ENCODE measurements at regions not wholly inside any gene's neighbourhood (a gene's known extent, or its start where the extent isn't known, plus 50 kb on each side); places are given as distances from the start of the nearest gene placed in this dataset.
A peak's percentile ranks its signal among the peaks of the same experiment; 100 is the strongest.

- peaks cover 19% of the 10 kb centered on the region for H3K27me3 Mint-ChIP-seq (ENCODE audit: low read depth)
- H3K36me3 Mint-ChIP-seq (ENCODE audit: insufficient read depth in 2 of 2): no peaks in the 10 kb centered on the region
- ATAC-seq (replicated peaks in 1 of 2) (no peak), DNase-seq (no peak)
- no peaks in the 10 kb centered on the region for H3K9me3 Mint-ChIP-seq
- H3K4me3 Mint-ChIP-seq: no peak overlapping the region
- H3K27ac Mint-ChIP-seq: no peak overlapping the region
- no peaks in the 10 kb centered on the region for H3K4me1 Mint-ChIP-seq (ENCODE audit: low read depth)
These were observed 50.4 kb upstream of the GRIP2 start for GRCh38 chr3:14590569-14590968.

GRCh38 chr3:14592390-14592789 lies 52.2 kb upstream of the GRIP2 start:
- Mint-ChIP-seq H3K4me3 (no peak overlapping the region), H3K9me3 (no peaks in the 10 kb centered on the region), H3K36me3 (ENCODE audit: insufficient read depth in 2 of 2) (no peaks in the 10 kb centered on the region), H3K27me3 (ENCODE audit: low read depth) (peaks cover 28% of the 10 kb centered on the region), H3K27ac (no peak overlapping the region), H3K4me1 (ENCODE audit: low read depth) (no peaks in the 10 kb centered on the region)
- DNase-seq (no peak), ATAC-seq (replicated peaks in 1 of 2) (no peak)

GRCh38 chr3:14592836-14593235 lies 52.7 kb upstream of the GRIP2 start:
- DNase-seq: no peak
- ATAC-seq (replicated peaks in 1 of 2): no peak
- Mint-ChIP-seq H3K4me1 (ENCODE audit: low read depth) (no peaks in the 10 kb centered on the region), H3K27ac (no peak overlapping the region), H3K9me3 (no peaks in the 10 kb centered on the region), H3K4me3 (no peak overlapping the region), H3K27me3 (ENCODE audit: low read depth) (peaks cover 28% of the 10 kb centered on the region), H3K36me3 (ENCODE audit: insufficient read depth in 2 of 2) (no peaks in the 10 kb centered on the region)

- Mint-ChIP-seq H3K27ac (no peak overlapping the region), H3K4me3 (no peak overlapping the region), H3K4me1 (ENCODE audit: low read depth) (no peaks in the 10 kb centered on the region), H3K36me3 (ENCODE audit: insufficient read depth in 2 of 2) (peaks cover 0 to 2% of the 10 kb centered on the region in 2 donors), H3K9me3 (peaks cover 3 to 5% of the 10 kb centered on the region in 2 donors), H3K27me3 (ENCODE audit: low read depth) (peaks cover 42% of the 10 kb centered on the region)
- no peak for DNase-seq
- no peak for ATAC-seq (replicated peaks in 1 of 2)
These were observed 54.1 kb upstream of the GRIP2 start for GRCh38 chr3:14594234-14594633.

- no peaks in the 10 kb centered on the region for H3K4me1 Mint-ChIP-seq (ENCODE audit: low read depth)
- H3K27me3 Mint-ChIP-seq (ENCODE audit: low read depth): peaks cover 55% of the 10 kb centered on the region
- H3K4me3 Mint-ChIP-seq: no peak overlapping the region
- ATAC-seq (replicated peaks in 1 of 2) (no peak), DNase-seq (no peak)
- H3K9me3 Mint-ChIP-seq: peaks cover 3 to 5% of the 10 kb centered on the region in 2 donors
- H3K27ac Mint-ChIP-seq: no peak overlapping the region
- H3K36me3 Mint-ChIP-seq (ENCODE audit: insufficient read depth in 2 of 2): peaks cover 0 to 2% of the 10 kb centered on the region in 2 donors
These were observed 55.4 kb upstream of the GRIP2 start for GRCh38 chr3:14595561-14595960.

- peaks cover 3 to 5% of the 10 kb centered on the region in 2 donors for H3K9me3 Mint-ChIP-seq
- no peaks in the 10 kb centered on the region for H3K4me1 Mint-ChIP-seq (ENCODE audit: low read depth)
- no peak overlapping the region for H3K4me3 Mint-ChIP-seq
- DNase-seq: no peak
- H3K36me3 Mint-ChIP-seq (ENCODE audit: insufficient read depth in 2 of 2): peaks cover 0 to 2% of the 10 kb centered on the region in 2 donors
- ATAC-seq (replicated peaks in 1 of 2): no peak
- no peak overlapping the region for H3K27ac Mint-ChIP-seq
- peaks cover 62% of the 10 kb centered on the region for H3K27me3 Mint-ChIP-seq (ENCODE audit: low read depth)
These were observed 54.3 kb upstream of the CCDC174 start for GRCh38 chr3:14597266-14597665.

GRCh38 chr3:14598143-14598569 lies 53.4 kb upstream of the CCDC174 start:
- Mint-ChIP-seq H3K27ac (no peak overlapping the region), H3K4me3 (no peak overlapping the region), H3K27me3 (ENCODE audit: low read depth) (peaks cover 65% of the 10 kb centered on the region), H3K9me3 (peaks cover 3 to 5% of the 10 kb centered on the region in 2 donors), H3K36me3 (ENCODE audit: insufficient read depth in 2 of 2) (peaks cover 0 to 2% of the 10 kb centered on the region in 2 donors), H3K4me1 (ENCODE audit: low read depth) (no peaks in the 10 kb centered on the region)
- peak; percentile 73 to 91 for ATAC-seq (replicated peaks in 1 of 2)
- DNase-seq: peak; percentile 62 to 65

- ATAC-seq (replicated peaks in 1 of 2) (no peak), DNase-seq (no peak)
- peaks cover 5 to 8% of the 10 kb centered on the region in 2 donors for H3K9me3 Mint-ChIP-seq
- no peak overlapping the region for H3K27ac Mint-ChIP-seq
- H3K27me3 Mint-ChIP-seq (ENCODE audit: low read depth): peaks cover 78% of the 10 kb centered on the region
- H3K4me1 Mint-ChIP-seq (ENCODE audit: low read depth): no peaks in the 10 kb centered on the region
- H3K36me3 Mint-ChIP-seq (ENCODE audit: insufficient read depth in 2 of 2): peaks cover 4% of the 10 kb centered on the region in 2 donors
- no peak overlapping the region for H3K4me3 Mint-ChIP-seq
These were observed 52.1 kb upstream of the CCDC174 start for GRCh38 chr3:14599488-14599887.

- Mint-ChIP-seq H3K9me3 (peaks cover 5 to 8% of the 10 kb centered on the region in 2 donors), H3K27ac (no peak overlapping the region), H3K36me3 (ENCODE audit: insufficient read depth in 2 of 2) (peaks cover 4% of the 10 kb centered on the region in 2 donors), H3K4me3 (no peak overlapping the region), H3K27me3 (ENCODE audit: low read depth) (peaks cover 84% of the 10 kb centered on the region), H3K4me1 (ENCODE audit: low read depth) (no peaks in the 10 kb centered on the region)
- ATAC-seq (replicated peaks in 1 of 2) (no peak), DNase-seq (no peak)
These were observed 51.5 kb upstream of the CCDC174 start for GRCh38 chr3:14600075-14600474.

- Mint-ChIP-seq H3K27me3 (ENCODE audit: low read depth) (peaks cover 84% of the 10 kb centered on the region), H3K27ac (no peak overlapping the region), H3K4me3 (no peak overlapping the region), H3K4me1 (ENCODE audit: low read depth) (no peaks in the 10 kb centered on the region), H3K9me3 (peaks cover 5 to 8% of the 10 kb centered on the region in 2 donors), H3K36me3 (ENCODE audit: insufficient read depth in 2 of 2) (peaks cover 4% of the 10 kb centered on the region in 2 donors)
- ATAC-seq (replicated peaks in 1 of 2): no peak
- DNase-seq: no peak
These were observed 50.5 kb upstream of the CCDC174 start for GRCh38 chr3:14600856-14601610.

- H3K27me3 Mint-ChIP-seq (ENCODE audit: low read depth): peaks cover 80% of the 10 kb centered on the region
These were observed 49.9 kb upstream of the CCDC174 start for GRCh38 chr3:14601692-14602005.

More at GRCh38 chr3:14601692-14602005, 49.9 kb upstream of the CCDC174 start:
- no peaks in the 10 kb centered on the region for H3K4me1 Mint-ChIP-seq (ENCODE audit: low read depth)
- no peak for DNase-seq
- no peak overlapping the region for H3K27ac Mint-ChIP-seq
- peaks cover 5 to 8% of the 10 kb centered on the region in 2 donors for H3K9me3 Mint-ChIP-seq
- peaks cover 4% of the 10 kb centered on the region in 2 donors for H3K36me3 Mint-ChIP-seq (ENCODE audit: insufficient read depth in 2 of 2)
- ATAC-seq (replicated peaks in 1 of 2): no peak
- peak overlapping the region; percentile 14 to 20 for H3K4me3 Mint-ChIP-seq

All from activated T-cell treated with anti-CD3 and anti-CD28 coated beads, Interleukin-2, amount 50 U/mL, for 72 hours (primary cell).